Inflammatory macrophage treated with lipopolysaccharide for 4 hours (primary cell): ENCODE measurements at regions not wholly inside any gene's neighbourhood (a gene's known extent, or its start where the extent isn't known, plus 50 kb on each side); places are given as distances from the start of the nearest gene placed in this dataset.

Experiments used
- DNase-seq: peaks from one replicate; pipeline ENCODE4 v3.0.0-alpha.2; 2020

DNA sequence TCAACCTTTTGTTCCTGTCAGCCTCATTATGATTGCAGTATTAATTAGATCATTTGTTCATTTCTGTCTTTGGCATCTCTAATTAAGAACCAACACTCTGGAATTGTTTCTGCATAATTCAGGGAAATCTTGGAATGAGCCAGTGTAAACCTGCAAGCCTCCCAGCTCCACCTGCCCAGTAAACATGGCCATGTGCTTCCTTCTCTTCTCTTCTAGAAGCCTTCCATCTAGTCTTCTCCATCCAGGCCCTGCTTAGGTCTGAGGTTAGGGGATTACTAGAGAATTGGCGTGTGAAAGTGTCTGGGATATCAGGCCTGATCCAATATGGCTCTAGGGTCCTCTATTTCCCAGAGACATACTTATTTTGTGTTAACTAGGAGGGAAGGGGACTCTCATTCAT lies 528.0 kb downstream of the AACS start:
- no peak for DNase-seq

DNA sequence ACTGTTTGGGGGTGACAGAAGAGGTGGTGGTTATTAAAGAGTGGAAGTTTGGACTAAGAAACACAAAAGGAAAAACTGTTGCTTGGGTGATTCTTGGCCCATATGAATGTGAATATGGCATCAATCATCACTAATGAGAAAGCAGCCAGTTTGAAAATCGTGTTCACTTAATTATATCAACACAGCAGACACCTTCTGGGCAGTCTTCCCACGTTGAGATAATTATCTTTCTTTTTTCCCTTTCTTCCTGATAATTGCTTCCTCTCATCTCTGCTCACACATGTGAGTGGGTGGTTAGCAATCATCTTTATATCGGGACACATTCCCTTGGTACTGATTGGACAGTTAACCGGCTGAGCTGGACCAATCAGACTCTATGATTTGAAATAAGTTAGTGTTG lies 539.7 kb downstream of the AACS start:
- DNase-seq = no peak

DNA sequence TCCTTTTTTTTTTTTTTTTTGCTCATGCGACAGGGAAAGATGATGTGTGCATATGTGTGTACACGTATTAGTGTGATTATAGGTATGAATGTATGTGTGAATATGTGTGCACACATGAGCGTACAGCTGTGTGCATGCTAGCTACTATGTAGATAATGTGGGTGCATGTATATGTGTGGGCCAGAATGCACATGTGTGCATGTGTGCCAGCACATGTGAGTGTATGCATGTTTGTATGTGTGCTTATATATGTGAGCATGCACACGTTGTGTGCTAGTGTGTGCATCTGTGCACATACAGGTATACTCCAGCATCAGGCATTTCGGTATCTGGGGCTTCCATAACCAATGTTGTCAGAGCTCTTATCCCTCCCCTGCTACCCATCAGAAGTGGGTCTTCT lies 541.1 kb downstream of the AACS start:
- DNase-seq = no peak

DNA sequence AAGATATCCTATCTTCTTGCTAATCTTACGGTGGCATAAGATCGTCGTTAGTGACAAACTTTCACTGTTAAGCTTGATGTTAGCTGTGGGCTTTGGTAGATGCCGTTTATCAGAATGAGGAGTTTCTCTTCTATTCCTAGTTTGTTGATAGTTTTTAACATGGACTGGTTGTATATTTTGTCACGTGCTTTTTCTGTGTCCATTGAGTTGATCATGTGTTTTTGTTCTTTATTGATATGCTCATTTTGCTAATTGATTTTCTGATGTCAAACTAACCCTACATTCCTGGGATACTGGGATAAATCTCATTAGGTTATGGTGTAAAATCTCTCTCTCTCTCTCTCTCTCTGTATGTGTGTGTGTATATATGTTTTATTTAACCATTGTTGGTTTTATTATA lies 545.1 kb downstream of the AACS start:
- DNase-seq = no peak

DNA sequence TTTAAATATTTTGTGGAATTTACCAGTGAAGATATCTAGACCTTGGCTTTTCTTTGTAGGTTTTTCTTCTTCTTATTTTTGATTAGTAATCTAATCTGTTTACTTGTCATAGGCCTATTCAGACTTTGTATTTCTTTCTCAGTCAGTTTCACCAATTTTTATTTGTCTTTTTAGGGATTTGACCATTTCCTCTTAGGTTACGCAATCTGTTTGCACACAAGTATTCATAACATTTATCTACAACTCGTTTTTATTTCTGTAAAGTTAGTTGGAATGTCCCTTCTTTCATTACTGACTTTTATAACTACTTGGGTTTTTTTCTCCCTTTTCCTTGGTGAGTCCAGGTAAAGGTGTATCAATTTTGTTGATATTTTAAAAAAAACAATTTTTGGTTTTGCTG lies 545.7 kb downstream of the AACS start:
- DNase-seq = no peak

DNA sequence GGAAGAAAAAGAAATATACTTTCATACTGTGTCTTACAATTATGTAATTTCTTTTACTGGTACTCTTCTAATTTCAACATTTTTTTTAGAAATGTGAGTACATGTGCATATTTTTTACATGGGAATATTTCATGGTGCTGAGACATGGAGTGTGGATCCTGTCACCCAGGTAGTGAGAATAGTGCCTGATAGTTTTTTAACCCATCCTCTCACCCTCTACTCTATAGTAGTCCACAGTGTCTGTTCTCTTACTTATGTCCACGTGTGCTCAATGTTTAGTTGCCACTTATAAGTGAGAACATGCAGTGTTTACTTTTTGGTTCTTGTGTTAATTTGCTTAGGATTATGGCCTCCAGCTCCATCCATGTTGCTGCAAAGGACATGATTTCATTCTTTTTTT lies 548.8 kb downstream of the AACS start:
- no peak for DNase-seq

DNA sequence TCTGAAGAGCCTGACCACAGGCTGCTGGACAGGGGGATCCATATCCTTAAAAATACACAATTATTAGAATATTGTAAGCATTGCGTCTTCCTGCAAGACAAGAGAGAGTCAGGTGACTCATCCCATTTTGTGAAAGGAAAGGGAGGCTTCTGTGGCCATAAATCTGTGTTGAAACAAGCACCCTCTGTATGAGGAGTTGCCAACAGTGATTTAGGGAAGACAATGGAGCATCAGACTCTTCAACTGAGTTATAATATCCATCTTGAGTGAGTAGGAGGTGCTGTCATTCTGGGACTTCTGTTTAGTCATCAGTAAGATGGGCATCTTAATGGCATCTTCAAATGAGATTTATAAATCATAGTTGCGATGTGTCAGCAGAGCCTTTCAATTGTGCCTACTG lies 554.5 kb downstream of the AACS start:
- no peak for DNase-seq

DNA sequence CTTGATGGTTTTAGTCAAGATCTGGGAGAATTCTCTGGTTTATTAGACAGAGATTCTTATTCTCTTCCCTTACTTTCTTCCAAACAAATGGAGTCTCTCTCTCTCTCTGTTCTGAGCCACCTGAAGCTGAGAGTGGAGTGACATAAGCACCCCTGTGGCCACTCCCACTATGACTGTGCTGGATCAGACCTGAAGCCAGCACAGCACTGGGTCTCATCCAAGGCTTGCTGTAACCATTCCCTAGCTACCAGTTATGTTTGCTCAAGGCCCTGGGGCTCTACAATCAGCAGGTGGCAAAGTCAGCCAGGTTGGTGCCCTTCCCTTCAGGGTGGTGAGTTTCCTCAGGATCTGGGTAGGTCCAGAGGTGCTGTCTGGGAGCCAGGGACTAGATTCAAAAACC lies 568.5 kb downstream of the AACS start:
- DNase-seq = no peak

DNA sequence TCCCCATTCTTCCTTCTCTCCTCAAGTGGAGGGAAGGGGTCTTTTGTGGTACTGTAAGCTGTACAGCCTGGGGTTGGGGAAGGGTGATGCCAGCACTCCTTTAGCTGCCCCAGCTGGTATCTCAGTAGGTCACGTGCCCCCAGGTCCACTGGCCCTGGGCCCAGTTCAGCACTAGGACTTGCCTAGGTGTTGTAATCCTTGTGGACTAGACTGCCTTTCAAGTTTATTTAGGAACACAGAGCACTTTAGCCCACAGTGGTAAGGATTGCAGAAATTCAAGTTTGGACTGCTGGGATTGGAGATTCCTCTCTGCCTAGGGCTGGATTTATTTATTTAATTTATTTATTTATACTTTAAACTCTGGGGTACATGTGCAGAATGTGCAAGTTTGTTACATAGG lies 569.6 kb downstream of the AACS start:
- no peak for DNase-seq

DNA sequence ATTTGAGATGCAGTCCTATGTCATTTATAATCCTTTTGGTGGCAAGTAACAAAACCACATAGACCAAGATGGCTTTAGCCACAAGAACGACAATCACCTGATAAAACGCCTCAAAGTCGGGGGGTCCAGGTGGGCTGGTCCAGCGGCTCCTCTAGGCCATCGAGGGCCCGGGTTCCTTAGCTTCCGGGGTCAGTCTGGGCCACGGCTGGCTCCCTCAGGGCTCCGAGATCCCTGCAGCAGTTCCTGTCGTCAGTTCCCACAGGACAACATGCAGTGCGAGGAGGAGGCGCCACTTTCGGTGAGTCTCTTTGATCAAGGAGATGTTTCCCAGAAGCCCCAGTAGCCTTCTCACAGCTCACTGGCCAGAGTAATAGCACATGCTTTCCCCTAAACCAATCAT lies 574.6 kb downstream of the AACS start:
- no peak for DNase-seq

DNA sequence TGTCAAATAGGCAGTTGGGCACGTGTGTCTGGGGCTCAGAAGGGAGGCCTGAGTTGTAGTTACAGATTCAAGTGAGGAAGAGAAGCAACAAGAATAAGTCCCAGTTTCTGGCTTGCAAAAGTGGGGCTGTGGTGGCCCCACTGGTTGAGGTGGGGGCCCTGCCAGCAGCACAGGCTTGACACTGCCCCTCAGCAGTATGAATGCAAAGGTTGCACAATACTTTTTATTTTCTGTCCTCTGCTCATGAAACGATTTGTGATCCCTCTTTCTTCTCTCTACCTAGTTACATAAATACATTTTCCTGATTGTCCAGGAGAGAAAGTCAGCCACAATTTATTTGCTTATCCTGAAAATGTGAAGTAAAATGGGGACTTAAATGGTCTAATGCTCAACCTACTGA lies 577.8 kb downstream of the AACS start:
- DNase-seq = no peak

DNA sequence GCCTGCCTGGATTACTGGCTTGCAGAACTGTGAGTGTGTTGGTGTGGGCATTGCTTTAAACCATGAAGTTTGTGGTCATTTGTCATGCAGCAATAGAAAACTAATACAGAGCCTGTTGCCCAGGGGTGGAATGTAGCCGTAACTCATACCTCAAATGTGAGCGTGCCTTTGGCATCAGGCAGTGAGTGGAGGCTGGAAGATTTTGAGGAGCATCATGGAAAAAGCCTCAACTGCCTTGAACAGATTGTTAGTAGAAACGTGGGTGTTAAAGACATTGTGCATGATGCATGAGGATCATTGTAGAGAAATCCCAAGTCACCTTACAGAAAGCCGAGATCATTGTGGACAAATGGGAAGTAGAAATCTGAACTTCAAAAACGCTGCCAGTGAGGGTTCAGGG lies 580.5 kb downstream of the AACS start:
- no peak for DNase-seq

DNA sequence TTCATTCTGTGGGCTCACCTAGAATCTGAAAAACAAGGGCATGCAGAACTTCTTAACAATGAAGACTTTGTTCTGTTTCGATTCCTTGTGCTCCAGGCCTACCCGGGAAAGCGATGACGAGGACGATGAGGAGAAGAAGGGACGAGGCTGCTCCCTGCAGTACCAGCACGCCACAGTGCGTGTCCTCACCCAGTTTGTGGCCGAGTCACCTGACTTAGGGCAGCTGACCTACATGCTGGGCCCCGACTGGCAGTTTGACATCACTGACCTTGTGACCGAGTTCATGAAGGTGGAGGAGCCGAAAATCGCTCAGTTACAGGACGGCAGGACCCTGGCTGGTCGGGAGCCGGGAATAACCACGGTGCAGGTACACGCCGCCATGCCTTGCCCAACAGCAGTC lies 585.4 kb downstream of the AACS start:
- no peak for DNase-seq

DNA sequence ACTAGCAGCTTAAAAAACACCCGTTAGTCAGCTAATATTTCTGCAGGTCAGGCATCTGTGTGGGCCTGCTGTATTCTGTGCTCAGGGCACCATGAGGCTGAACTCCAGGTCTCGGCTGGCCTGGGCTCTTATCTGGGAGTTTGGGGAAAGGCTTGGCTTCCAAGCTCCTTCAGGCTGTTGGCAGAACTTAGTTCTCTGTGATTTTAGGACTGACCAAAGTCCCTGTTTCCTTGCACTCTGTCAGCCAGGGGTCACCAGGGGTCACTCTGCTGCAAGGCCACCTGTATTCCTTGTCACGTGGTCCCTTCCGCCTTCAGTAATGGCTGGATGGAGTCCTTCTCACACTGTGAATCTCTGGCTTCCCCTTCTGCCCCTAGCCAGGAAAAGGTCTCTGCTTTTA lies 586.4 kb downstream of the AACS start:
- no peak for DNase-seq

DNA sequence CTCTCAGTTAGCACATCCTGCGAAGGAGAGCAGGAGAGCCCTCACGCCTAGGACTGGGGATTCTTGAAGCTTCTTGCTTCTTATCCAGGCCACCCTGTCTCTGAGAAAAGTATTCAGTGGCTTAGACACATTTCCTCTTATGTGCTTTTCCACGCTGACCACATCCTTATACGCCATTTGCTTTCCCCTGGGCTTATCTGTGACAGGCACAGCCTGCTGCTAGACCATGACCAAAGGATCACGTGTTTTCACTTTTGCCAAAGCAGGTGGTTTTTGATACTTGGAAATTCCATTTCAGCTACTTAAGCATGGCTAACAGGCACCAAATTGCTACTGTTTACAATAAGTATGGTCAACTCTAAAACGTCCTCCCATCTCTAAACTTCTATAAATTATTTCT lies 587.4 kb downstream of the AACS start:
- no peak for DNase-seq

DNA sequence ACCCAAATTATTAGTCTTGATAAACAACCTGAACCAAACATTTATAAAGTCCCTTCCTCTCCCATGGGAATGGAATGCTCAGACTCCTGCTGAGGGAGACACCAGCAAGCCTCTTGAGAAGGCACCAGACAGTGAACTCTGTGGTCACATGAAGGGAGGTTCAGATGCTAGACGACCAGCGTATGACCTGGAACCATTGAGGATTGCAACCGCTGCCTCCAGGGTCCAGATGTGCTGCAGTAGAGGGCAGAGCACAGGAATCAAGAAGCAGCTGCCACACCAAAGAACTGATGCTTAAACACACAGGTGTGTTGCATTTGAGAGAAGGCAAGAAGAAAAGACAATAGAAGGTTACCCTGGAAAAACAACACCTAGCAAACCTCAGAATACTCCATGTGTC lies 592.4 kb downstream of the AACS start:
- no peak for DNase-seq

DNA sequence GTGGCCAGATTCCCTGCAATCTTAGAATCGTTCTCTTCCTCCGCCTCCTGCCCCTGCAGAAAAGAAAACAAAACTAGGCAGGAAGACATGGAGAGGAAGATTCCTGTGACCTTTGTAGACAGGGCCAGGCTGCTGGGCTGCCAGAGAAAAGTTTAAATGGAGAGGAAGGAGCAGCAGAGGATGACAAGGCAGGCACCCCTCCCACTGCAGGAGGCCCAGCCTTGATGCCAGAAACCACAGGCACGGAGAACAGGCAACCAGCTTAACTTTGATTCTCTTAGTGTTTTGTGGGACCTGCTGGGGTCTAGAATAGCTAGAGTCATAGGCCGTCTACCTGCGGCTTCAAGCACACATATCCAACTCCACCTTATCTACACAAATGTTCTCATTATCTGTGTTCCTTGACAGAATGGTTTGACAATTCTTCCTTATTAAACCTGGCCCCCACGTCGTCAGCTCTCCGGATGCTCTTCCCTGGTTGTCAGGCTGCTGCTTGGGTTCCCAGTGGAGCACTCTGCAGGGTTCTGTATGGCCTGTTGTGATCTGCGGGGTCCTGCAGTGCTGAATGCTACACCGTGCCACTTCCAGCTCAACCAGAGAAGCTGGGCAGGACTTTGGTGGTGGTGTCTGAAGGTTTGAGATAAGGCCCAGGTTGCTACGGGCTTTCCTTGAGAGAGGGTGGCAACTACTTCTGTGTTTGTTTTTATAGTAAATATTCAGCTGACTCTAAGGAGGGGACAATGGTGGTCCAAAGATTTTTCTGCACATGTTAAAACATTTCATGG lies 609.5 kb downstream of the AACS start:
- DNase-seq = no peak

DNA sequence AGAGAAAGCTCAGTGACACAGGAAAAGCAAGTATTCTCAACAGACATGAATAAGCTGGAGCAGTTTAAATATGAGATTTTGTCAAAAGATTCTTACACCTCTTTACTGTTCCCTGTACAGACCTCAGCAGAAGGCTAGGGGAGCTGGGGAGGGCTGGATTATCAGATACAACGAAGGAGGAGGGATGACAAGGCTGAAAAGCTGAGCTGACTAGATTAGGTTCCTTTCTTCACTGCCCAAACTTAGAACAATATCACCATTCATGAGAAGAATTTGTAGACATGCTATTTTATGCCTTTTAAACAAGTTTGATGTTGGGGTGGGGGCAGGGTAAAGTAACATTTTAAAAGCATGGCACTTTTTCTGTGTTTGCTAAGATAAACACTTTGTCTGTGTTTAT lies 611.1 kb downstream of the AACS start:
- no peak for DNase-seq

DNA sequence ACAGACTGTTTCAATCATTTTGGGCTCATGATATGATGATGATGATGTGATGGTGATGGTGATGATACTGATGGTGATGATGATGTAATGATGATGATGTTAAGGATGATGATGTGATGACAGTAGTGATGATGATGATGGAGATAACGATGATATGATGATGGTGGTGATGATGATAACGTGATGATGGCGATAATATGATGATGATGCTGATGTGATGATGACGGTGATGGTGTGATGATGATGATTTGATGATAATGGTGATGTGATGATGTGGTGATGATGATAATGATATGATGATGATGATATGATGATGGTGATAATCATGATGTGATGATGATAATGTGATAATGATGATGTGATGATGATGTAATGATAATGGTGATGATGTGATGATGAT lies 612.6 kb downstream of the AACS start:
- DNase-seq = no peak

DNA sequence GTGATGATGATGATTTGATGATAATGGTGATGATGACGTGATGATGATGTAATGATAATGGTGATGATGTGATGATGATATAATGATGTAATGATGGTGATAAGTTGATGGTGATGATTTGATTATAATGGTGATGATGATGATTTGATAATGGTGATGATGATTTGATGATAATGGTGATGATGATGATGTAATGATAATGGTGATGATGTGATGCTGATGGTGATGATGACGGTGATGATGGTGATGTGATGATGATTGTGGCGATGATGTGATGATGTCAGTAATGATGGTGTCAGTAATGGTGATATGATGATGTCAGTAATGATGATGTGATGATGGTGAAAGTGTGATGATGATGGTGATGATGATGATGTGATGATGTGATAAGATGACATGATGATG lies 613.4 kb downstream of the AACS start:
- no peak for DNase-seq

DNA sequence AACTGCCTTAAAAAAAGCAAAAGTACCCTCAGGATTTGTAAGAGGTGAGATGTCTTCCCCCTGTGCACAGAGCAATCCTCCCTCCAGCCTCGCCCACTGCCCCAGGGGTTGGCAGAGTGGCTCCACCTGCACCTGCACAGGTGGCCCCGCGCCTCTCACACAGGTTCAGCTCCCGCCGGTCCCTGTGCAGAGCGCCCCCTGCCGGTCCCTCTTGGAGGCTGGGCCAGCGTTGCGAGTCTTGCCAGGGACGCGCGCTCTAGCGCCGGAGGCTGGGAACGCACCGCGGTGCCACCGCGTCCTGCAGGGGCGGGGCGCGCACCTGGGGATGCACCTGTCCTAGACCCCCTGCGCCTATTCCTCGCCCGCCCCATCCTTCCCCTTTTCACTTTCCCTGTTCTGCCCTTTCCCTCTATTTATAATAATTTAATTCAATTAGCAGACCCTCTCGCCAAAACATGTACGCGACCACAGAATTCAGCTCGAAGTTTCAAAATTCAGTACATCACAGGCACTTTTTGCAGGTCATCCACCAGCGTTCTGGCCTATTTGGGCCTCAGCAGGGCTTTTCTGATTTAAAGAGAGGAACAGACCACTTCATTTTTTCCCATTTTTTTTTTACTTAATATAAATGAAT lies 618.6 kb downstream of the AACS start:
- DNase-seq = no peak

DNA sequence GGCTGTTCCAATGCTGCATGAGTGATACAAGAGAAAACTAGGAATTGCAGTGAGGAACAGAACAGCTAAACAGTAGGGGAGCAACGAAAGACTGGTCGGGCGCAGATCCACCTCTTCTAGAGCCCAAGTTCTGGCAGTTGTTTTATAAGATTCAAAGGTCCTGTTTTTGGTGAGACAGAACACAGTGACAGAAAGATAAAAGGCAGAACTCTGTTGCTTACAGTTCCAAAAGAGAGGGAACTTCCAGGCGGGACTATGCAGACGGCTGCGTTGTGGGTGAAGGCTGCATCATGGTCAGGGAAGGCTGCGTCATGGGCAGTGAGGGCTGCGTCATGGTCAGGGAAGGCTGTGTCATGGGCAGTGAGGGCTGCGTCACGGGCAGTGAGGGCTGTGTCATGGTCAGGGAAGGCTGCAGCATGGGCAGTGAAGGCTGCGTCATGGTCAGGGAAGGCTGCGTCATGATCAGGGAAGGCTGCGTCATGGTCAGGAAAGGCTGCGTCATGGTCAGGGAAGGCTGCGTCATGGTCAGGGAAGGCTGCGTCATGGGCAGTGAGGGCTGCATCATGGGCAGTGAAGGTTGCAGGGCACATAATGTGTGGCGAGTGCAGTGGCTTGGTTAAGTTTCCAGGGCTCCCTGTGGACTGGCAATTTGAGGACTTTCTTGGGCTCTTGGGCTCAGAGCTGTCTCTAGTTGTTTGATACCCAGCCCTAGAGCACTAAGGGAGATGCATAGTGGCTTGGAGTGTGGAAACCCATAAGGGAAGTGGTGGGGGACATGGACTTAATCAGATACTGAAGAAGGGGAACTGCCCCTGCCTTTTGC lies 619.9 kb downstream of the AACS start:
- no peak for DNase-seq

DNA sequence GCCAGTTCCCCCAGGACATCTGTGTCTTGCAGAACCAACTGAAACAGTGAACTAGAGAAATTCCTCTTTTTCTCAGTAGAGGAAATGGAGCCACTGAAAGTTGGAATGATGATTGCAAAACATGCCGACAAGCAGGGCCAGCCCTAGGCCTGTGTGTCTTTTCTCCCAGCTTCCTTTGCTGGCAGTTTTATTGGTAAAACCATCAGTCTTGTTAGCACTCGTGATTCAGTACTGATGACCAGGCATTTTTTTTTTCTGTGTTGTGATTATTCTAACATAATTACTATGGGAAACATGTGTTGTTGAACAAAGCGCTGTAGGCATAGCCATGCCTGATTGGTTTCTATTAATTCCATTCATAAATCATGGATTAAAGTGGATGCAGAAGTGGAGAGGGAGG lies 620.7 kb downstream of the AACS start:
- DNase-seq = no peak

DNA sequence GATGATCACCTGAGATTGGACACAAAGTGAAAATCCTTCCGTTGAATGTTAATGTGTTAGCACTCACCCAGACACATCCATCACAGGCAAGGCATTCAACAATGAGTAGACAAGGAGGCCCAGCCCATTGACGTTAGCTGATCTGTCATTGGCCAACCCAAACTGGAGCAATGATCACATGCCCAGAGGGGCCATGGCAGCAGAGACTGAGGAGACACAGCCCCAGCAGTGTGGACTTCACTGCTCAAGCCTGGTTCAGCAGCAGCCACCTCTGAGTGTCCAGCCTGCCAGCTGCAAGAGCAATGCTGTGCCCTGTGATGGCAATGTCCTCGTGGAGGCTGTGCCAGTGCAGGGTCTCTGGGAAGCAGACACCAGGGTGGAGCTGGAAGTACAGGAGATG lies 622.2 kb downstream of the AACS start:
- DNase-seq = no peak
